ENCODE measurements at regions not wholly inside any gene's neighbourhood (a gene's known extent, or its start where the extent isn't known, plus 50 kb on each side); places are given as distances from the start of the nearest gene placed in this dataset.
"Not testable (repeated sequence)": the region's sequence is repeated elsewhere in the genome, so short reads cannot be mapped to it uniquely, and the experiment has no call there.

GRCh38 chr19:28314287-28314686, 898.7 kb downstream of the UQCRFS1 start:
- Histone ChIP-seq H3K4me1 (ENCODE audit: insufficient read depth) (peaks cover 5% of the 10 kb centered on the region), H3K27ac (no peak overlapping the region), H3K9me3 (no peaks in the 10 kb centered on the region), H3K36me3 (no peaks in the 10 kb centered on the region), H3K4me3 (no peak overlapping the region), H3K27me3 (no peaks in the 10 kb centered on the region)
- 66 to 73% (median 67%) methylated on average over 4 of the region's 4 CpGs for WGBS, 3 donors
- intact Hi-C loops (cut with DNase I), result no loop called here
- DNase-seq, result no peak
- TF ChIP-seq EP300 (IDR thresholded peaks at IDR 0.05) (no peak), CTCF (IDR thresholded peaks at IDR 0.05) (no peak), POLR2A (IDR thresholded peaks at IDR 0.05) (no peak)

- TF ChIP-seq POLR2A (IDR thresholded peaks at IDR 0.05) (no peak), EP300 (IDR thresholded peaks at IDR 0.05) (no peak), CTCF (IDR thresholded peaks at IDR 0.05) (no peak)
- intact Hi-C loops (cut with DNase I), result no loop called here
- Histone ChIP-seq H3K36me3 (no peaks in the 10 kb centered on the region), H3K9me3 (no peaks in the 10 kb centered on the region), H3K4me1 (ENCODE audit: insufficient read depth) (peaks cover 5% of the 10 kb centered on the region), H3K27me3 (no peaks in the 10 kb centered on the region), H3K4me3 (no peak overlapping the region), H3K27ac (no peak overlapping the region)
- WGBS, 3 donors, result 3 to 13% (median 5%) methylated on average over 10 of the region's 10 CpGs
- peak in 3 of 5 donors; percentile 14 to 37 (median 28) for DNase-seq
Measured at GRCh38 chr19:28313633-28314032, 899.3 kb downstream of the UQCRFS1 start.

- no peaks in the 10 kb centered on the region for H3K27me3 ChIP-seq
- no peak for TF ChIP-seq POLR2A (IDR thresholded peaks at IDR 0.05)
- TF ChIP-seq EP300 (IDR thresholded peaks at IDR 0.05), result no peak
- TF ChIP-seq CTCF (IDR thresholded peaks at IDR 0.05), result no peak
- intact Hi-C loops (cut with DNase I), result no loop called here
- 91 to 92% (median 91%) methylated on average over 8 of the region's 8 CpGs for WGBS, 3 donors
- H3K27ac ChIP-seq, result no peak overlapping the region
- H3K9me3 ChIP-seq, result no peaks in the 10 kb centered on the region
- no peaks in the 10 kb centered on the region for H3K36me3 ChIP-seq
- H3K4me1 ChIP-seq (ENCODE audit: insufficient read depth), result peaks cover 5% of the 10 kb centered on the region
- no peak overlapping the region for H3K4me3 ChIP-seq
- no peak for DNase-seq
Measured at GRCh38 chr19:28312269-28312668, 900.7 kb downstream of the UQCRFS1 start.

GRCh38 chr19:28310829-28311228, 902.1 kb downstream of the UQCRFS1 start:
- H3K4me3 ChIP-seq; H3K27ac ChIP-seq; H3K9me3 ChIP-seq; intact Hi-C loops (cut with DNase I); H3K4me1 ChIP-seq (ENCODE audit: insufficient read depth); H3K27me3 ChIP-seq; H3K36me3 ChIP-seq; DNase-seq: not testable (repeated sequence)
- WGBS, 3 donors, result 92 to 98% (median 98%) methylated on average over 2 of the region's 2 CpGs

GRCh38 chr19:28309070-28309469, 903.9 kb downstream of the UQCRFS1 start:
- Histone ChIP-seq H3K27me3 (no peaks in the 10 kb centered on the region), H3K4me1 (ENCODE audit: insufficient read depth) (peaks cover 3% of the 10 kb centered on the region), H3K9me3 (no peaks in the 10 kb centered on the region), H3K4me3 (no peak overlapping the region), H3K27ac (no peak overlapping the region), H3K36me3 (no peaks in the 10 kb centered on the region)
- no peak for TF ChIP-seq POLR2A (IDR thresholded peaks at IDR 0.05)
- TF ChIP-seq EP300 (IDR thresholded peaks at IDR 0.05), result no peak
- TF ChIP-seq CTCF (IDR thresholded peaks at IDR 0.05), result no peak
- WGBS, 3 donors, result 31 to 69% (median 35%) methylated on average over 5 of the region's 5 CpGs
- DNase-seq, result no peak
- intact Hi-C loops (cut with DNase I), result no loop called here
